Brain microvascular endothelial cell (primary cell): ENCODE measurements at regions not wholly inside any gene's neighbourhood (a gene's known extent, or its start where the extent isn't known, plus 50 kb on each side); places are given as distances from the start of the nearest gene placed in this dataset.

Experiments
- DNase-seq: peaks from one replicate; pipeline ENCODE4 v3.0.0-alpha.2; 2020
- H3K27ac ChIP-seq: fragments of 250-450 bp; sonication (Bioruptor Pico); 2 replicates; pipeline ENCODE4 v1.5.1; 2020; ENCODE audit warnings: mild to moderate bottlenecking, moderate library complexity
- H3K27me3 ChIP-seq: fragments of 250-450 bp; sonication (Bioruptor Pico); replicated peaks from 2 replicates; pipeline ENCODE4 v1.5.1; 2020; ENCODE audit warnings: mild to moderate bottlenecking
- H3K36me3 ChIP-seq: fragments of 250-450 bp; sonication (Bioruptor Pico); replicated peaks from 2 replicates; pipeline ENCODE4 v1.5.1; 2020; ENCODE audit warnings: mild to moderate bottlenecking
- H3K4me3 ChIP-seq: 2 replicates; pipeline ENCODE4 v1.5.1; 2011; ENCODE audit warnings: low read depth, mild to moderate bottlenecking, control low read depth, low read length, moderate library complexity
- CTCF ChIP-seq: IDR thresholded peaks from 2 replicates; pipeline ENCODE4 v1.5.1; 2011; ENCODE audit warnings: low read depth, mild to moderate bottlenecking, moderate library complexity, low read length, control low read depth, inconsistent platforms; ENCODE audit errors: missing control alignments
- in situ Hi-C: cut with HindIII; loops from 2 replicates; pipeline ENCODE4 v1.10.0; 2017; ENCODE audit warnings: low sequenced_read_pairs, low pct_ligation_motif_present

DNA sequence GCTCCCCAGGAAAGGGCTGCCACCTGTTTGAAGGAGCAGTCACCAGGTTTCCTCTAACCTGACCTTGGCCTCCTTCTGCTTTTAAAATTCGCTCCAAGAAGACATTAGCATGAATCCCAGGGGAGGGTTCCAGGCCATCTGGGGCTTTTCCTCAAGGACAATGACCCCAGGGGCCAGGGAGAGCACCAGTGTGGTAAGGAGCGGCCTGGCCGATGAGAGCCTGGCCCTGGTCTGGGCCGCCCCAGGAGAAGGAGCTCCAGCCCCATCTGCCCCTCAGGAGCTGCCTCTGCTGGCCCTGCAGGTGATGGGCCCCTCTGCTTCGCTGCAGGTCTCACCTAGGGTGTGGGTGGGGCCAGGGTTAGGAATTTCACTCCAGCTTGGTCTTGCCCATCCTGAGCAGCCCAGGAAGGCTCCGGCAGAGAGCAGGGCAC is 209.2 kb upstream of the TNRC6C start:
- Histone ChIP-seq H3K27ac (no peak overlapping the region), H3K4me3 (no peak overlapping the region), H3K36me3 (no peaks in the 10 kb centered on the region), H3K27me3 (peaks cover 2% of the 10 kb centered on the region)
- TF ChIP-seq CTCF = no peak
- DNase-seq = no peak
- in situ Hi-C loops = no loop called here

- H3K27ac ChIP-seq = no peak overlapping the region
- H3K4me3 ChIP-seq = no peak overlapping the region
- H3K36me3 ChIP-seq = no peaks in the 10 kb centered on the region
- in situ Hi-C loops = no loop called here
- peaks cover 2% of the 10 kb centered on the region for H3K27me3 ChIP-seq
- DNase-seq = no peak
- no peak for TF ChIP-seq CTCF
Measured at GRCh38 chr17:77749989-77750388, 208.5 kb upstream of the TNRC6C start.

DNA sequence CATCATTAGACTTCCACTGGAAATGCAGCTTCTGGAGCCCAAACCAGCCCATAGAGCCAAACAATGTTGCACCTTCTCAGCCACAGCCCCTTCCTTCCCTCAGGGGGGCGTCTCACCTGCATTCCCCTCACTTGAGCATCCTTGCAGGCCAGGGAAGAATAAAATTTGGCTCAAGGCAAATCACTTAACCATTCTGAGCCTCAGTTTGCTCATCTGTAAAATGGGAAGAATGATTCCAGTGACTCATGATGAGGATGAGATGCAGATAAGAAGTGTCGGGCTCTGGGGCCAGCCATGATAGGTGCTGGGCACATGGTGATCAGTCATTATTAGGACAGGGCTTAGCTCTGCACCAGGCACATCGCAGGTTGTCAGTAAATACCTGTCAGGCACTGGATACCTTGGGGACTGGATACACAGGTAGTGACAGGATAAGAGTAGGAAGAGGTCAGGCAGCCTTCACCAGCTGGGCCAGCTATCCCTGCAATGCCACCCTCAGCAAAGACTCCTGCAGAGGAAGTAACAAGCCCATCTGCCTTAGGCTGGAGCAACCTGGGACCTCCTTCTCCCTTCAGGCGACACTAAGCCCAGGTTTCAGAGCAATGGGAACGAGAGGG is 208.0 kb upstream of the TNRC6C start:
- Histone ChIP-seq H3K27me3 (peaks cover 2% of the 10 kb centered on the region), H3K36me3 (no peaks in the 10 kb centered on the region), H3K4me3 (no peak overlapping the region), H3K27ac (no peak overlapping the region)
- DNase-seq = no peak
- no peak for TF ChIP-seq CTCF
- in situ Hi-C loops = no loop called here

DNA sequence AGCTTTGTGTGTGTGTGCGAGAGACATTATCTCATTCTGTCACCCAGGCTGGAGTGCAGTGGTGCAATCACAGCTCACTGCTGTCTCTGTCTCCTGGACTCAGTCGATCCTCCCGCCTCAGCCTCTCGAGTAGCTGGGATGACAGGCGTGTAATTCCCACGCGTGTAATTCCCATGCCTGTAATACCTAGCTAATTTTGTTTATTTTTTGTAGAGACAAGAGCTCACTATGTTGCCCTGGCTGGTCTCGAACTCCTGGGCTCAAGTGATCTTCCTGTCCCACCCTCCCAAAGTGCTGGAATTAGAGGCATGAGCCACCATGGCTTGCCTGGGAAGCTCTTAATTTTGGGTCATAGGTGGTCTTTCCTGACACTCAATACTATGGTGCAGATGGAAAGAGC is 205.3 kb upstream of the TNRC6C start:
- DNase-seq = no peak
- Histone ChIP-seq H3K27me3 (no peaks in the 10 kb centered on the region), H3K4me3 (no peak overlapping the region), H3K36me3 (no peaks in the 10 kb centered on the region), H3K27ac (no peak overlapping the region)
- in situ Hi-C loops = no loop called here
- TF ChIP-seq CTCF = no peak

GRCh38 chr17:77753691-77754245 is 204.7 kb upstream of the TNRC6C start:
- Histone ChIP-seq H3K27me3 (no peaks in the 10 kb centered on the region), H3K27ac (no peak overlapping the region), H3K4me3 (no peak overlapping the region), H3K36me3 (no peaks in the 10 kb centered on the region)
- TF ChIP-seq CTCF = no peak
- in situ Hi-C loops = no loop called here
- DNase-seq = no peak

GRCh38 chr17:77754956-77755355 is 203.5 kb upstream of the TNRC6C start:
- Histone ChIP-seq H3K27me3 (no peaks in the 10 kb centered on the region), H3K36me3 (no peaks in the 10 kb centered on the region), H3K4me3 (no peak overlapping the region), H3K27ac (no peak overlapping the region)
- in situ Hi-C loops = no loop called here
- DNase-seq = no peak
- no peak for TF ChIP-seq CTCF
